ENCODE measurements at regions not wholly inside any gene's neighbourhood (a gene's known extent, or its start where the extent isn't known, plus 50 kb on each side); places are given as distances from the start of the nearest gene placed in this dataset.

DNA sequence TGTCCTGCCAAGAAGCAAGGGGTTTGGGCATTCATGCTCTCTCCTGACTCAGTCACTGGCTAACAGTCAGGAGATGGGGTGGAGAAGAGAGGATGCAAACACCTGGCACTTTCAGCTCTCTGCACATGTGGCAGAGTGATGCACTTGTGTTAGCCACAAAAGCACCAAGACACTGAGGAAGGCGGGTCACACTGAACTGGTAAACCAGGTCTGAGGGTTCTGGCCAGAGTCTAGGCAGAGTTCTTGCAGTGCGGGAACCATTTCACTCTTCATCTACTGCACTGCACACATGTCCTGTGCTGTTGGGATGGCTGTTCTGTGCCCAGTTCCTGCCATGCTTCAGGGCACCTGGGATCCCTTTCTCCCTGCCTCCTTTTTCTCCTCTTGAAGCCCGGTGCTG, 157.1 kb upstream of the GDNF start:
- TF ChIP-seq EZH2 (IDR thresholded peaks at IDR 0.05; ENCODE audit: low read depth, unreplicated experiment): no peak
- no peak for TF ChIP-seq ZNF114 (CRISPR knock-in tag; IDR thresholded peaks at IDR 0.05)
- TF ChIP-seq, protein P1, sequence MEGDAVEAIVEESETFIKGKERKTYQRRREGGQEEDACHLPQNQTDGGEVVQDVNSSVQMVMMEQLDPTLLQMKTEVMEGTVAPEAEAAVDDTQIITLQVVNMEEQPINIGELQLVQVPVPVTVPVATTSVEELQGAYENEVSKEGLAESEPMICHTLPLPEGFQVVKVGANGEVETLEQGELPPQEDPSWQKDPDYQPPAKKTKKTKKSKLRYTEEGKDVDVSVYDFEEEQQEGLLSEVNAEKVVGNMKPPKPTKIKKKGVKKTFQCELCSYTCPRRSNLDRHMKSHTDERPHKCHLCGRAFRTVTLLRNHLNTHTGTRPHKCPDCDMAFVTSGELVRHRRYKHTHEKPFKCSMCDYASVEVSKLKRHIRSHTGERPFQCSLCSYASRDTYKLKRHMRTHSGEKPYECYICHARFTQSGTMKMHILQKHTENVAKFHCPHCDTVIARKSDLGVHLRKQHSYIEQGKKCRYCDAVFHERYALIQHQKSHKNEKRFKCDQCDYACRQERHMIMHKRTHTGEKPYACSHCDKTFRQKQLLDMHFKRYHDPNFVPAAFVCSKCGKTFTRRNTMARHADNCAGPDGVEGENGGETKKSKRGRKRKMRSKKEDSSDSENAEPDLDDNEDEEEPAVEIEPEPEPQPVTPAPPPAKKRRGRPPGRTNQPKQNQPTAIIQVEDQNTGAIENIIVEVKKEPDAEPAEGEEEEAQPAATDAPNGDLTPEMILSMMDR (conservative IDR thresholded peaks at IDR 0.05; ENCODE audit: low read depth in 2 of 2): no peak
- TF ChIP-seq NANOG (IDR thresholded peaks at IDR 0.05; ENCODE audit: borderline replicate concordance): no peak
- no peak for TF ChIP-seq POLR2AphosphoS5 (IDR thresholded peaks at IDR 0.05; ENCODE audit: low read depth)
- TF ChIP-seq, protein P2, sequence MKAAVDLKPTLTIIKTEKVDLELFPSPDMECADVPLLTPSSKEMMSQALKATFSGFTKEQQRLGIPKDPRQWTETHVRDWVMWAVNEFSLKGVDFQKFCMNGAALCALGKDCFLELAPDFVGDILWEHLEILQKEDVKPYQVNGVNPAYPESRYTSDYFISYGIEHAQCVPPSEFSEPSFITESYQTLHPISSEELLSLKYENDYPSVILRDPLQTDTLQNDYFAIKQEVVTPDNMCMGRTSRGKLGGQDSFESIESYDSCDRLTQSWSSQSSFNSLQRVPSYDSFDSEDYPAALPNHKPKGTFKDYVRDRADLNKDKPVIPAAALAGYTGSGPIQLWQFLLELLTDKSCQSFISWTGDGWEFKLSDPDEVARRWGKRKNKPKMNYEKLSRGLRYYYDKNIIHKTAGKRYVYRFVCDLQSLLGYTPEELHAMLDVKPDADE (IDR thresholded peaks at IDR 0.05): no peak
- TF ChIP-seq CREB1 (CRISPR knock-in tag; IDR thresholded peaks at IDR 0.05; ENCODE audit: low read depth): no peak
- TF ChIP-seq JUNB (IDR thresholded peaks at IDR 0.05; ENCODE audit: unreplicated experiment): no peak
